NCI-H2029 (cell line): ENCODE measurements at regions not wholly inside any gene's neighbourhood (a gene's known extent, or its start where the extent isn't known, plus 50 kb on each side); places are given as distances from the start of the nearest gene placed in this dataset.

Experiments
- DNase-seq: peaks from one replicate; lab custom pipeline; 2025; lab: John Stamatoyannopoulos, UW

GRCh38 chr3:106533093-106533787 lies 664.4 kb upstream of the CBLB start:
- no peak for DNase-seq

GRCh38 chr3:106533788-106534160 lies 665.0 kb upstream of the CBLB start:
- DNase-seq: no peak

GRCh38 chr3:106534206-106534605 lies 665.4 kb upstream of the CBLB start:
- DNase-seq: no peak

GRCh38 chr3:106540743-106541142 lies 671.9 kb upstream of the CBLB start:
- no peak for DNase-seq

- DNase-seq: no peak
These were observed 673.4 kb upstream of the CBLB start for GRCh38 chr3:106542101-106542769.

GRCh38 chr3:106552351-106553043 lies 683.7 kb upstream of the CBLB start:
- DNase-seq: no peak

- no peak for DNase-seq
These were observed 691.7 kb upstream of the CBLB start for GRCh38 chr3:106560451-106560966.

- no peak for DNase-seq
These were observed 697.5 kb upstream of the CBLB start for GRCh38 chr3:106566277-106566676.

GRCh38 chr3:106570426-106570825 lies 701.6 kb upstream of the CBLB start:
- DNase-seq: no peak

- no peak for DNase-seq
These were observed 704.8 kb upstream of the CBLB start for GRCh38 chr3:106573605-106574004.

GRCh38 chr3:106575029-106575428 lies 706.2 kb upstream of the CBLB start:
- DNase-seq: no peak

GRCh38 chr3:106577241-106577640 lies 708.4 kb upstream of the CBLB start:
- no peak for DNase-seq

GRCh38 chr3:106578911-106579310 lies 710.1 kb upstream of the CBLB start:
- DNase-seq: no peak

- no peak for DNase-seq
These were observed 713.3 kb upstream of the CBLB start for GRCh38 chr3:106582151-106582550.

- no peak for DNase-seq
These were observed 718.7 kb upstream of the CBLB start for GRCh38 chr3:106587551-106587950.

GRCh38 chr3:106588739-106589138 lies 719.9 kb upstream of the CBLB start:
- DNase-seq: no peak

GRCh38 chr3:106589311-106589942 lies 720.6 kb upstream of the CBLB start:
- DNase-seq: no peak

GRCh38 chr3:106590216-106590615 lies 721.4 kb upstream of the CBLB start:
- no peak for DNase-seq

GRCh38 chr3:106593381-106593780 lies 724.6 kb upstream of the CBLB start:
- DNase-seq: no peak

- DNase-seq: peak; percentile 6
These were observed 741.0 kb upstream of the CBLB start for GRCh38 chr3:106609666-106610301.

- peak; percentile 29 for DNase-seq
These were observed 741.6 kb upstream of the CBLB start for GRCh38 chr3:106610362-106610959.

- DNase-seq: no peak
These were observed 742.3 kb upstream of the CBLB start for GRCh38 chr3:106611116-106611515.
